ENCODE measurements at regions not wholly inside any gene's neighbourhood (a gene's known extent, or its start where the extent isn't known, plus 50 kb on each side); places are given as distances from the start of the nearest gene placed in this dataset.
"Not testable (repeated sequence)": the region's sequence is repeated elsewhere in the genome, so short reads cannot be mapped to it uniquely, and the experiment has no call there.

DNA sequence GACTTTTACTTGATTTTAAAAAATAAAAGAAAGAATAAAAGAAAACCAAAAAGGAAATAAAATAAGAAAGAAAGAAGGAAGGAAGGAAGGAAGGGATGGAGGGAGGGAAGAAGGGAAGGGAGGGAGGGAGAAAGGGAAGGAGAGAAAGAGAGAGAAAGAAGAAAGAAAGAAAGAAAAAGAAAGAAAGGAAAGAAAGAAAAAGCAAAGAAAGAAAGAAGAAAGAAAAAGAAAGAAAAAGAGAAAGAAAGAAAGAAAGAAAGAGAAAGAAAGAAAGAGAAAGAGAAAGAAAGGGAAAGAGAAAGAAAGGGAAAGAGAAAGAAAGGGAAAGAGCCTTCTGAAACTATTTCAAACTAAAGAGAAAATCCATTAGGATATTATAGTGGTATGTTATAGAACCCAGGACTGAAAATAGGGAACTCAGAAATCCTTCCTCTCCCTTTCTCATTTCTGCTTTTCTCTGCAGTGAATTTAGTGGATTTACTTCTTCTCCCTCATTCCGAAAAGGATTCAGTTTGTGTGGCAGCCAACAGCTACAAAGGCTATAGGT is 414.7 kb upstream of the CCNG1 start:
- no peak for DNase-seq

- no peak for DNase-seq
Measured at GRCh38 chr5:163023846-163024245, 413.5 kb upstream of the CCNG1 start.

GRCh38 chr5:163024936-163025335 is 412.5 kb upstream of the CCNG1 start:
- no peak for DNase-seq

- DNase-seq = no peak
Measured at GRCh38 chr5:163033656-163034055, 403.7 kb upstream of the CCNG1 start.

- no peak for DNase-seq
Measured at GRCh38 chr5:163041254-163041653, 396.1 kb upstream of the CCNG1 start.

GRCh38 chr5:163079618-163080017 is 357.8 kb upstream of the CCNG1 start:
- DNase-seq = no peak

GRCh38 chr5:163089230-163089629 is 348.2 kb upstream of the CCNG1 start:
- DNase-seq = no peak

DNA sequence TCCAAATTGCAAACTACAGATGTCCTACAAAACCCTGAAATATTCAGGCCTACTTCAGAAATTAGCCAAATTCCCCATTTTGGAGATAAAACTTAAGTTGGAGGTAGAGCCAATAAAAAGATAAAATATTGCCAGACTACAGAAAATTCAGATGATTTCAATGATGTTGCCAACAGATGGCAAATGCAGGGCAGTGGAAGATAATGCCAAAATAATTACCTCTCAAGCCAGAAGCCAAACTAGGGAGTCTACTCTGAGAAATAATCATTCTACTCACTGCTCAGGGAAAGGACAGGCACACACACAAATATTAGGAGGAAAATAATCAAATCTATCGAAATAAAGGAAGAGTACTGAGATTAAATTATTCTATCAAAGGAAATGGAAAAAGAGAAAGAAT is 347.5 kb upstream of the CCNG1 start:
- DNase-seq = no peak

- DNase-seq = no peak
Measured at GRCh38 chr5:163094492-163095180, 342.8 kb upstream of the CCNG1 start.

DNA sequence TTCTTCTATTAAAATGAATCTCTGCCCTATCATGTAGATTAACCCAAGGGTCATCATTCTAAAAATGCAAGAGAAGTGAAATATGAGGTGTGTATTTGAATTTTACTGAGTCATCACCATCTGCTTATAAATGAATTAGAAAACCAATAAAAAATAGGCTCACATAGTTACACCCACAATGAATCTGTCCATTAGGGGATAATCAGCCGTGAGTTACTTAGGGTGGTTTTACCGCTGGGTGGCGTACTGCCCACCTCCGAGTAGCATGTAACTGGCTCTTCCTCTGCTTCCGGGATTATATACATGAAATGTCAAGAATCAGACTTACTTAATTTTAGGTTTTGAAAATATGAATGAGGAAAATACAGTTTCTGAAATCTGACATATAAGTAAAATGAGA is 332.9 kb upstream of the CCNG1 start:
- no peak for DNase-seq

GRCh38 chr5:163105456-163105855 is 331.9 kb upstream of the CCNG1 start:
- DNase-seq = no peak

- DNase-seq = no peak
Measured at GRCh38 chr5:163106098-163106497, 331.3 kb upstream of the CCNG1 start.

GRCh38 chr5:163108351-163108750 is 329.0 kb upstream of the CCNG1 start:
- no peak for DNase-seq

- DNase-seq = no peak
Measured at GRCh38 chr5:163115011-163115410, 322.4 kb upstream of the CCNG1 start.

- DNase-seq = not testable (repeated sequence)
Measured at GRCh38 chr5:163116618-163117017, 320.8 kb upstream of the CCNG1 start.

GRCh38 chr5:163134061-163134460 is 303.3 kb upstream of the CCNG1 start:
- DNase-seq = no peak

GRCh38 chr5:163135849-163136248 is 301.5 kb upstream of the CCNG1 start:
- DNase-seq = no peak

GRCh38 chr5:163161512-163161911 is 275.9 kb upstream of the CCNG1 start:
- no peak for DNase-seq

- DNase-seq = no peak
Measured at GRCh38 chr5:163162645-163163044, 274.8 kb upstream of the CCNG1 start.

DNA sequence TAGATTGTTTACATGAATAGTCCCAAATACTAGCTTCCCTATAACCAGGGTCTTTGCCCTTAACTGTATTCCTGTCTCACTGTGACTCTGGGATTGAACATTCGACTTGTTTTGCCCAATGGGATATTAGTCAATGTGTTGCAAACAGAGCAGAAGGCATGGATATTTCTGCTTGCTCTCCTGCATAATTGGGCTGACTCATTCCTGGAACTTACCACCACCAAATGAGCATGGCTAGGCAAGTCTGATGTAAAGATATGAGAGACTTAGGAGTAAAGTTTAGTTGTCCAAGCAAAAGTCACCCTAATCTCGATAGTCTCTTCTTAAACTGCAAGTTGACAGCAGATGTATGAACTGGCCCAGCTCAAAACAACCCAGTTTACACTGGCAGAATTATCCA is 273.5 kb upstream of the CCNG1 start:
- DNase-seq = no peak

GRCh38 chr5:163165277-163165676 is 272.1 kb upstream of the CCNG1 start:
- no peak for DNase-seq

- DNase-seq = not testable (repeated sequence)
Measured at GRCh38 chr5:163170161-163170560, 267.2 kb upstream of the CCNG1 start.

- no peak for DNase-seq
Measured at GRCh38 chr5:163172540-163173338, 264.7 kb upstream of the CCNG1 start.

DNA sequence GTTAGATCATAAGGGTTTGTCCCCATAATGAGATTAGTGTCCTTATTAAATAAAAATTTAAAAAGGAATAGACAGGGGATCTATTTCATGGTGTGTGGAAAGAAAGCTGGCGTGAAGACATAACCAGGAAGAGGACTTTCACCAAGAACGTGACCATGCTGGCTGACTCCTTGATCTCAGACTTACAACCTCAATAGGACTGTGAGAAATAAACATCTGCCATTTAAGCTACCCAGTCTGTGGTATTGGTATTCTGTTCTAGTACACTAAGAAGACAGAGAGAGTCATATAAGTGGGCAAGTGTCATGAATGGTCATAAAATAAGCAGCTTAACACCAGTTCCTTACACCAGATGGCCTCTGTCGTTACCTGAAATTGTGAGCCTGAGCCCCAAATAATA is 259.4 kb upstream of the CCNG1 start:
- DNase-seq = no peak
